Esophagus muscularis mucosa (tissue), 3 donors: ENCODE measurements at regions not wholly inside any gene's neighbourhood (a gene's known extent, or its start where the extent isn't known, plus 50 kb on each side); places are given as distances from the start of the nearest gene placed in this dataset.

Experiments used
- CTCF ChIP-seq, 3 experiments: fragments of 200-600 bp in 2 of 3; fragments of 450-650 bp in 1 of 3; sonication (generic) in 2 of 3; IDR thresholded peaks; one replicate each; pipeline ENCODE4 v1.5.1; 2017 to 2019; ENCODE audit warnings: antibody characterized with exemption in 3 of 3, mild to moderate bottlenecking in 2 of 3, moderate library complexity in 1 of 3
- POLR2A ChIP-seq: fragments of 450-650 bp; IDR thresholded peaks from one replicate; pipeline ENCODE4 v1.6.1; 2017; ENCODE audit warnings: antibody characterized with exemption, moderate library complexity, mild to moderate bottlenecking, low read depth

- no peak for TF ChIP-seq CTCF (IDR thresholded peaks at IDR 0.05)
- TF ChIP-seq POLR2A, result no peak
Observed at GRCh38 chr9:71465392-71465791, 302.9 kb downstream of the CEMIP2 start.
